IMR-90 (cell line): ENCODE measurements at regions not wholly inside any gene's neighbourhood (a gene's known extent, or its start where the extent isn't known, plus 50 kb on each side); places are given as distances from the start of the nearest gene placed in this dataset.

Source experiments
- ATAC-seq: fragments of 200-7000 bp; cut with Tn5 transposase; 2 replicates; pipeline ENCODE4 v1.9.1; 2020; ENCODE audit warnings: low read depth, mild to moderate bottlenecking, moderate library complexity
- BruUV-seq: library from RNA; stranded (reverse); fragments of 400-500 nt; replicated peaks from 2 replicates; lab custom pipeline; 2021; lab: Mats Ljungman, UMichigan
- CTCF ChIA-PET: fragments of 300-600 bp; formaldehyde crosslinking; extraction: SDS; loops from one replicate; lab custom pipeline; 2021; ENCODE audit warnings: antibody characterized with exemption; lab: Yijun Ruan, JAX
- POLR2A ChIA-PET: fragments of 300-600 bp; sonication (Branson Sonifier 250); formaldehyde crosslinking; loops from one replicate; lab custom pipeline; 2022; ENCODE audit warnings: antibody characterized with exemption; ENCODE audit not compliant: unreplicated experiment; lab: Charles Lee
- DNase-seq: peaks from one replicate; pipeline ENCODE4 v3.0.0; 2013
- H2AFZ ChIP-seq: replicated peaks from 2 replicates; pipeline ENCODE3; 2013; ENCODE audit warnings: low read length, mild to moderate bottlenecking; ENCODE audit not compliant: poor library complexity
- H2AK5ac ChIP-seq: 2 replicates; pipeline ENCODE4 v1.6.1; 2013; ENCODE audit warnings: low read depth, low read length, inconsistent platforms
- H2AK9ac ChIP-seq: replicated peaks from 2 replicates; pipeline ENCODE3; 2013; ENCODE audit warnings: mild to moderate bottlenecking, low read depth, low read length, moderate library complexity; ENCODE audit not compliant: poor library complexity
- H2BK120ac ChIP-seq: 2 replicates; pipeline ENCODE4 v1.6.1; 2013; ENCODE audit warnings: low read depth, low read length, inconsistent platforms
- H2BK15ac ChIP-seq: 3 replicates; pipeline ENCODE4 v1.6.1; 2013; ENCODE audit warnings: low read depth, low read length, inconsistent platforms
- H2BK20ac ChIP-seq: 2 replicates; pipeline ENCODE4 v1.6.1; 2013; ENCODE audit warnings: low read depth, mild to moderate bottlenecking, inconsistent platforms, low read length, moderate library complexity
- H2BK5ac ChIP-seq: 2 replicates; pipeline ENCODE4 v1.6.1; 2013; ENCODE audit warnings: mild to moderate bottlenecking, low read depth, low read length, inconsistent platforms; ENCODE audit not compliant: poor library complexity, severe bottlenecking
- H3K14ac ChIP-seq: replicated peaks from 2 replicates; pipeline ENCODE4 v1.6.1; 2013; ENCODE audit warnings: low read depth, low read length, inconsistent platforms
- H3K18ac ChIP-seq: 2 replicates; pipeline ENCODE4 v1.6.1; 2013; ENCODE audit warnings: low read depth, low read length, control low read depth
- H3K23ac ChIP-seq: 2 replicates; pipeline ENCODE4 v1.6.1; 2013; ENCODE audit warnings: low read depth, low read length, inconsistent platforms
- H3K27ac ChIP-seq: 2 replicates; pipeline ENCODE4 v1.5.1; 2013; ENCODE audit warnings: mild to moderate bottlenecking, control low read depth, low read length; ENCODE audit not compliant: insufficient read depth
- H3K27me3 ChIP-seq: 2 replicates; pipeline ENCODE4 v1.6.1; 2013; ENCODE audit warnings: low read length; ENCODE audit not compliant: control insufficient read depth, insufficient read depth
- H3K36me3 ChIP-seq: 2 replicates; pipeline ENCODE4 v1.6.1; 2013; ENCODE audit warnings: low read length, mixed read lengths; ENCODE audit not compliant: control insufficient read depth, insufficient read depth
- H3K4ac ChIP-seq: 2 replicates; pipeline ENCODE4 v1.6.1; 2013; ENCODE audit warnings: low read depth, low read length, inconsistent platforms
- H3K4me1 ChIP-seq: 2 replicates; pipeline ENCODE4 v1.6.1; 2013; ENCODE audit warnings: low read length, mixed read lengths; ENCODE audit not compliant: control insufficient read depth, insufficient read depth
- H3K4me2 ChIP-seq: 2 replicates; pipeline ENCODE4 v1.6.1; 2013; ENCODE audit warnings: low read depth, mild to moderate bottlenecking, control low read depth, low read length, moderate library complexity
- H3K4me3 ChIP-seq: 2 replicates; pipeline ENCODE4 v1.5.1; 2013; ENCODE audit warnings: low read depth, mild to moderate bottlenecking, control low read depth, low read length, moderate library complexity; ENCODE audit not compliant: insufficient read depth
- H3K56ac ChIP-seq: 2 replicates; pipeline ENCODE4 v1.6.1; 2013; ENCODE audit warnings: low read length, inconsistent platforms; ENCODE audit not compliant: insufficient read depth; ENCODE audit errors: extremely low read depth
- H3K79me1 ChIP-seq, 2 experiments: 2 replicates each; pipeline ENCODE4 v1.6.1; 2013; ENCODE audit warnings: low read length in 2 of 2, inconsistent platforms in 1 of 2, low read depth in 1 of 2
- H3K9ac ChIP-seq: 2 replicates; pipeline ENCODE4 v1.6.1; 2013; ENCODE audit warnings: low read depth, low read length, control low read depth
- H3K9me1 ChIP-seq: 2 replicates; pipeline ENCODE4 v1.6.1; 2013; ENCODE audit warnings: low read length, inconsistent platforms; ENCODE audit not compliant: insufficient read depth
- H3K9me3 ChIP-seq: 2 replicates; pipeline ENCODE4 v1.6.1; 2013; ENCODE audit warnings: low read length; ENCODE audit not compliant: control insufficient read depth, insufficient read depth
- H4K20me1 ChIP-seq: 2 replicates; pipeline ENCODE4 v1.6.1; 2013; ENCODE audit warnings: low read length, inconsistent platforms; ENCODE audit not compliant: insufficient read depth
- H4K5ac ChIP-seq: 2 replicates; pipeline ENCODE4 v1.6.1; 2013; ENCODE audit warnings: mild to moderate bottlenecking, low read depth, low read length, control low read depth
- H4K8ac ChIP-seq, 2 experiments: 2 replicates each; pipeline ENCODE4 v1.6.1; 2013; ENCODE audit warnings: low read depth in 2 of 2, low read length in 2 of 2, control low read depth in 1 of 2, inconsistent platforms in 1 of 2
- H4K91ac ChIP-seq: 2 replicates; pipeline ENCODE4 v1.6.1; 2013; ENCODE audit warnings: low read depth, low read length, inconsistent platforms; ENCODE audit not compliant: insufficient read depth
- BHLHE40 ChIP-seq: fragments of 150-350 bp; IDR thresholded peaks from 2 replicates; pipeline ENCODE4 v1.6.1; 2016; ENCODE audit warnings: mild to moderate bottlenecking, low read depth, low read length
- CEBPB ChIP-seq: IDR thresholded peaks from 2 replicates; pipeline ENCODE4 v1.6.1; 2012; ENCODE audit warnings: low read depth, low read length, improper control_type of control experiment
- CHD1 ChIP-seq: IDR thresholded peaks from 2 replicates; pipeline ENCODE4 v1.6.1; 2012; ENCODE audit warnings: low read depth, low read length, improper control_type of control experiment
- CTCF ChIP-seq: conservative IDR thresholded peaks from 2 replicates; pipeline ENCODE4 v1.5.1; 2012; ENCODE audit warnings: mild to moderate bottlenecking, low read depth, low read length, improper control_type of control experiment
- ELK1 ChIP-seq: fragments of 150-350 bp; IDR thresholded peaks from 2 replicates; pipeline ENCODE4 v1.6.1; 2016; ENCODE audit warnings: low read depth, mild to moderate bottlenecking, low read length, moderate library complexity, borderline replicate concordance
- FOS ChIP-seq: fragments of 150-350 bp; IDR thresholded peaks from 2 replicates; pipeline ENCODE4 v1.6.1; 2016; ENCODE audit warnings: low read depth, low read length
- MAFK ChIP-seq: IDR thresholded peaks from 2 replicates; pipeline ENCODE4 v1.6.1; 2012; ENCODE audit warnings: low read depth, low read length, improper control_type of control experiment
- MAZ ChIP-seq: IDR thresholded peaks from 2 replicates; pipeline ENCODE4 v1.6.1; 2012; ENCODE audit warnings: low read depth, mild to moderate bottlenecking, low read length, improper control_type of control experiment, moderate library complexity, borderline replicate concordance
- MXI1 ChIP-seq: IDR thresholded peaks from 2 replicates; pipeline ENCODE4 v1.6.1; 2012; ENCODE audit warnings: low read depth, mild to moderate bottlenecking, low read length, moderate library complexity, borderline replicate concordance
- NFE2L2 ChIP-seq: fragments of 150-350 bp; IDR thresholded peaks from 2 replicates; pipeline ENCODE4 v1.6.1; 2016; ENCODE audit warnings: low read depth, mild to moderate bottlenecking, low read length
- POLR2A ChIP-seq: IDR thresholded peaks from 2 replicates; pipeline ENCODE4 v1.6.1; 2012; ENCODE audit warnings: mild to moderate bottlenecking, low read depth, low read length
- RAD21 ChIP-seq: IDR thresholded peaks from 2 replicates; pipeline ENCODE4 v1.6.1; 2012; ENCODE audit warnings: low read length, improper control_type of control experiment
- RCOR1 ChIP-seq: IDR thresholded peaks from 2 replicates; pipeline ENCODE4 v1.6.1; 2012; ENCODE audit warnings: mild to moderate bottlenecking, low read length, improper control_type of control experiment; ENCODE audit not compliant: insufficient replicate concordance
- RFX5 ChIP-seq: IDR thresholded peaks from 2 replicates; pipeline ENCODE4 v1.8.0; 2012; ENCODE audit warnings: low read depth, mild to moderate bottlenecking, low read length, moderate library complexity
- SMC3 ChIP-seq: fragments of 150-350 bp; IDR thresholded peaks from 2 replicates; pipeline ENCODE4 v1.6.1; 2016; ENCODE audit warnings: low read depth, mild to moderate bottlenecking, antibody characterized with exemption, low read length, moderate library complexity
- USF2 ChIP-seq: fragments of 150-350 bp; IDR thresholded peaks from 2 replicates; pipeline ENCODE4 v1.6.1; 2017; ENCODE audit warnings: mild to moderate bottlenecking, antibody characterized with exemption, low read length, low read depth
- WGBS, 2 experiments: methylation state at CpG; one replicate each; pipeline versions ENCODE4 v1.1.5 to v1.1.7; 2013; ENCODE audit warnings: missing lambda C conversion rate in 2 of 2; ENCODE audit not compliant: insufficient read length in 1 of 2; ENCODE audit errors: extremely low coverage in 2 of 2; 5-methylcytosine and 5-hydroxymethylcytosine counted together
- dilution Hi-C: fragments of 300-500 bp; cut with HindIII; formaldehyde crosslinking; loops from one replicate; pipeline ENCODE4 v1.14.3; 2018; ENCODE audit warnings: low sequenced_read_pairs; ENCODE audit not compliant: unreplicated experiment
- in situ Hi-C: fragments of 300-500 bp; cut with MboI; formaldehyde crosslinking; loops from 3 replicates; pipeline ENCODE4 v1.14.3; 2019; ENCODE audit warnings: low sequenced_read_pairs, inconsistent platforms, mixed read lengths
- intact Hi-C: fragments of 100-400 bp; cut with micrococcal nuclease; formaldehyde crosslinking; loops from 2 replicates; pipeline ENCODE4 v1.10.0; 2022

GRCh38 chr18:39699340-39699964, 2133.9 kb upstream of the CELF4 start:
- H2BK5ac ChIP-seq: no peak overlapping the region
- no peak overlapping the region for H3K23ac ChIP-seq
- no peak overlapping the region for H4K91ac ChIP-seq
- CTCF ChIA-PET: no interaction called here
- H2AK5ac ChIP-seq: no peak overlapping the region
- no peak overlapping the region for H2AK9ac ChIP-seq
- no peak overlapping the region for H3K14ac ChIP-seq
- H2BK15ac ChIP-seq: no peak overlapping the region
- H3K56ac ChIP-seq: no peak overlapping the region
- H4K5ac ChIP-seq: no peak overlapping the region
- H2BK20ac ChIP-seq: no peak overlapping the region
- no peak overlapping the region for H2AFZ ChIP-seq
- in situ Hi-C loops: no loop called here
- no peak overlapping the region for H3K4ac ChIP-seq
- H2BK120ac ChIP-seq: no peak overlapping the region
- no peaks in the 10 kb centered on the region for H4K20me1 ChIP-seq
- H3K4me3 ChIP-seq: no peak overlapping the region
- no TSS peak for BruUV-seq
- no CpG with 5 or more reads among the region's 5 CpGs for WGBS, 2 experiments
- H3K9ac ChIP-seq: no peak overlapping the region
- no peak overlapping the region for H3K4me2 ChIP-seq
- dilution Hi-C loops: no loop called here
- POLR2A ChIA-PET: no interaction called here
- no peak overlapping the region for H3K27ac ChIP-seq
- intact Hi-C loops: no loop called here
- no peaks in the 10 kb centered on the region for H3K36me3 ChIP-seq
- no peak for TF ChIP-seq RCOR1
- TF ChIP-seq BHLHE40: no peak
- TF ChIP-seq FOS: no peak
- TF ChIP-seq MXI1: no peak
- TF ChIP-seq POLR2A: no peak
- no peak for TF ChIP-seq USF2
- no peak for TF ChIP-seq CTCF
- no peak for TF ChIP-seq MAFK
- no peak for TF ChIP-seq CHD1
- no peak for TF ChIP-seq MAZ
- no peak for TF ChIP-seq CEBPB
- no peak for TF ChIP-seq RAD21
- no peak for TF ChIP-seq ELK1
- TF ChIP-seq SMC3: no peak
- no peak for TF ChIP-seq NFE2L2
- no peak for TF ChIP-seq RFX5
- no peak overlapping the region for H4K8ac ChIP-seq
- no peaks in the 10 kb centered on the region for H3K9me3 ChIP-seq
- H3K9me1 ChIP-seq: no peaks in the 10 kb centered on the region
- H3K79me1 ChIP-seq: 0 out of 4 replicates have a peak, but pooled peaks cover 0 to 5% of the 10 kb centered on the region in 2 experiments
- ATAC-seq (no peak), DNase-seq (no peak)
- no peak overlapping the region for H3K18ac ChIP-seq
- no peaks in the 10 kb centered on the region for H3K27me3 ChIP-seq
- H3K4me1 ChIP-seq: no peaks in the 10 kb centered on the region
